Stimulated activated CD4-positive, alpha-beta T cell treated with anti-CD3 and anti-CD28 coated beads, Interleukin-12 subunit alpha, Interleukin-12 subunit beta, amount 100 ng/mL, for 4 hours (primary cell): ENCODE measurements at regions not wholly inside any gene's neighbourhood (a gene's known extent, or its start where the extent isn't known, plus 50 kb on each side); places are given as distances from the start of the nearest gene placed in this dataset.

Source experiments
- DNase-seq: peaks from one replicate; pipeline ENCODE4 v3.0.0-alpha.2; 2020

GRCh38 chr11:64458997-64459396 is 96.7 kb upstream of the SLC22A11 start:
- no peak for DNase-seq

GRCh38 chr11:64459609-64460008 is 96.1 kb upstream of the SLC22A11 start:
- DNase-seq, result no peak

- no peak for DNase-seq
Measured at GRCh38 chr11:64461081-64461480, 94.7 kb upstream of the SLC22A11 start.

GRCh38 chr11:64466115-64466718 is 89.5 kb upstream of the SLC22A11 start:
- no peak for DNase-seq

GRCh38 chr11:64469288-64469687 is 86.5 kb upstream of the SLC22A11 start:
- no peak for DNase-seq

- DNase-seq, result no peak
Measured at GRCh38 chr11:64472593-64473455, 82.9 kb upstream of the SLC22A11 start.

- DNase-seq, result no peak
Measured at GRCh38 chr11:64474680-64475079, 81.1 kb upstream of the SLC22A11 start.

- no peak for DNase-seq
Measured at GRCh38 chr11:64475145-64475544, 80.6 kb upstream of the SLC22A11 start.

- DNase-seq, result no peak
Measured at GRCh38 chr11:64476881-64477280, 78.9 kb upstream of the SLC22A11 start.

- no peak for DNase-seq
Measured at GRCh38 chr11:64477675-64478074, 78.1 kb upstream of the SLC22A11 start.

- DNase-seq, result no peak
Measured at GRCh38 chr11:64482588-64482987, 73.2 kb upstream of the SLC22A11 start.

- DNase-seq, result no peak
Measured at GRCh38 chr11:64484191-64485022, 71.3 kb upstream of the SLC22A11 start.

- no peak for DNase-seq
Measured at GRCh38 chr11:64485074-64485473, 70.7 kb upstream of the SLC22A11 start.

GRCh38 chr11:64489831-64490441 is 65.8 kb upstream of the SLC22A11 start:
- DNase-seq, result peak; percentile 35

- peak; percentile 4 for DNase-seq
Measured at GRCh38 chr11:64490562-64491216, 65.1 kb upstream of the SLC22A11 start.

GRCh38 chr11:64492561-64492960 is 63.2 kb upstream of the SLC22A11 start:
- DNase-seq, result no peak

- no peak for DNase-seq
Measured at GRCh38 chr11:64498136-64498535, 57.6 kb upstream of the SLC22A11 start.

GRCh38 chr11:64499261-64500004 is 56.3 kb upstream of the SLC22A11 start:
- DNase-seq, result no peak

GRCh38 chr11:64500176-64501013 is 55.3 kb upstream of the SLC22A11 start:
- DNase-seq, result no peak

GRCh38 chr11:64501500-64502427 is 54.0 kb upstream of the SLC22A11 start:
- no peak for DNase-seq
